HCT116 (cell line): ENCODE measurements at regions not wholly inside any gene's neighbourhood (a gene's known extent, or its start where the extent isn't known, plus 50 kb on each side); places are given as distances from the start of the nearest gene placed in this dataset.

Experiments used
- CEBPB ChIP-seq: IDR thresholded peaks from 2 replicates; pipeline ENCODE4 v1.6.1; 2012; ENCODE audit warnings: low read depth
- CTCF ChIP-seq, 3 experiments: fragments of 200-600 bp in 1 of 3; sonication (generic) in 1 of 3; IDR thresholded peaks in 2 of 3; conservative IDR thresholded peaks in 1 of 3; 2 replicates each; pipeline ENCODE4 v1.5.1; 2012 to 2017; ENCODE audit warnings: low read depth in 2 of 3, low read length in 2 of 3, antibody characterized with exemption in 1 of 3, borderline replicate concordance in 1 of 3, control low read depth in 1 of 3, mild to moderate bottlenecking in 1 of 3, mixed read lengths in 1 of 3, mixed run types in 1 of 3, moderate library complexity in 1 of 3; ENCODE audit not compliant: insufficient read depth in 1 of 3
- FOSL1 ChIP-seq: IDR thresholded peaks from 2 replicates; pipeline ENCODE4 v1.6.1; 2012; ENCODE audit warnings: low read depth
- MAX ChIP-seq: IDR thresholded peaks from 2 replicates; pipeline ENCODE4 v1.6.1; 2012
- POLR2A ChIP-seq: IDR thresholded peaks from 2 replicates; pipeline ENCODE4 v1.7.0; 2011; ENCODE audit warnings: borderline replicate concordance; ENCODE audit not compliant: insufficient read depth, insufficient read length; ENCODE audit errors: extremely low read depth
- SIN3A ChIP-seq: IDR thresholded peaks from 2 replicates; pipeline ENCODE4 v1.6.1; 2012; ENCODE audit warnings: low read depth
- TCF7L2 ChIP-seq: IDR thresholded peaks from 2 replicates; pipeline ENCODE4 v1.7.0; 2011; ENCODE audit warnings: borderline replicate concordance, inconsistent platforms; ENCODE audit not compliant: insufficient read depth, insufficient read length; ENCODE audit errors: extremely low read depth
- YY1 ChIP-seq: IDR thresholded peaks from 2 replicates; pipeline ENCODE4 v1.6.1; 2011; ENCODE audit warnings: low read length, low read depth, moderate library complexity, mild to moderate bottlenecking; ENCODE audit not compliant: insufficient replicate concordance; ENCODE audit errors: extremely low read depth
- ZFX ChIP-seq: fragments of 450-650 bp; IDR thresholded peaks from 2 replicates; pipeline ENCODE4 v1.6.1; 2017

- TF ChIP-seq CEBPB (no peak), CTCF (IDR thresholded peaks at IDR 0.05 in 2 of 3, conservative IDR thresholded peaks at IDR 0.05 in 1 of 3; ENCODE audit: borderline replicate concordance in 1 of 3, insufficient read depth in 1 of 3, low read depth in 2 of 3, low read length in 2 of 3) (no peak), TCF7L2 (no peak), SIN3A (no peak), POLR2A (no peak), YY1 (no peak), FOSL1 (no peak), ZFX (no peak), MAX (no peak)
These were observed 467.6 kb upstream of the HS6ST1 start for GRCh38 chr2:128786316-128786715.
